ENCODE measurements at regions not wholly inside any gene's neighbourhood (a gene's known extent, or its start where the extent isn't known, plus 50 kb on each side); places are given as distances from the start of the nearest gene placed in this dataset.

DNA sequence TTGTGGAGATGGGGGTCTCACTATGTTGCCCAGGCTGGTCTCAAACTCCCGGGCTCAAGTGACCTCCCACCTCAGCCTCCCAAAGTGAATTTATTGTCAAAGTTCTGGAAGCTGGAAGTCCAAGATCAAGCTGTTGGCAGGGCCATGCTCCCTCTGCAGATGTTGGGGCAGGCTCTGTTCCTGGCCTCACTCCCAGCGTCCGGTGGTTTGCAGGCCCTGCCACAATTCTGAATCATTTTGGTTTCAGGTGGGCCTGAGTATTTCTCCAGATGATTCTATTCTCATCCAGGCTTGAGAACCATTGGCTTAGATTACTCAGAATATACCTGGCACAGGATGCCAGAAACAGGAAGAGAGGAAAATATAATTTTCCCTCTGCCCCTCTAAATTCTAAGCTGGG is 737.4 kb downstream of the TNS3 start:
- TF ChIP-seq CTCF (IDR thresholded peaks at IDR 0.05): no peak
- no peak for TF ChIP-seq POLR2A (IDR thresholded peaks at IDR 0.05)

Data from adrenal gland (tissue), 5 donors.